ENCODE measurements at regions not wholly inside any gene's neighbourhood (a gene's known extent, or its start where the extent isn't known, plus 50 kb on each side); places are given as distances from the start of the nearest gene placed in this dataset.

DNA sequence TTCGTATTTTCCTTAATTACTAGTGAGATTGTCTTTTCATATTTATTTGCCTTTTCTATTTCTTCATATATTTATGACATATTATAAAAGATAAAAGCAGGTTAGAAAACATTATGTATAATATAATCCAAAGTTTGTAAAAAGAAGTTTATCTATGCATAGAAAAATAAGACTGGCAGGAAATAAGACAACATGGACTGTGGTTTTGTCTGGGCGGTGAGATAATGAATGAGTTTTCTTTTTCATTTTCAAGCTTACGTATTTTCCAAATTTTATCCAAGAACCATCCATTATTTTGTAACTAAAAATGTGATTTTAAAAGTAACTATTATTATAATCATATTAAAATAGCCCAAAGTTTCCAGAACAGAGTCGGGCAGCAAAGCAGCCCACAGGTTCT, 109.8 kb upstream of the MVB12B start (continued):
- no peak for TF ChIP-seq POU6F1 (CRISPR knock-in tag; IDR thresholded peaks at IDR 0.05; ENCODE audit: borderline replicate concordance, low read depth)
- TF ChIP-seq BACH2 (CRISPR knock-in tag; IDR thresholded peaks at IDR 0.05; ENCODE audit: borderline replicate concordance), result no peak
- no peak for TF ChIP-seq ISL1 (CRISPR knock-in tag; IDR thresholded peaks at IDR 0.05)
- TF ChIP-seq TOX (CRISPR knock-in tag; IDR thresholded peaks at IDR 0.05; ENCODE audit: borderline replicate concordance), result no peak

DNA sequence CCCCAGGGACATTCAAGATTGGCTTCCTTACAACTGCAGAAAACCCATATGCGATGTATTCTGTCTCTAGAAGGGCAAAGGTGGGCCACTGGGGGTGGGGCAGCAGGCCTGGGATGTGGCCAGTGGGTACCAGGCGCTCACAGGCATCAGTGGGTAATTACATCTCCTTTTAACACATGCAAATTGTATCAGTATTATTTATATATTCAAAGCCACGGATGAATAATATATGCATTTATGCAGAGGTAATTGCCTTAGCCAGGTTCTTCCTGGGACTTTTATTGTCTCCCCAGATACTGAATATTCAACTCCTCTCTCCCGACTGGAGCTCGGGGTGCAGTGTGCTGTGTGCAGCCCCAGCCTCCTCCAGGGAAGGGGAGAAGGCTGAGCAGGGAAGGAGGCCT, 109.4 kb upstream of the MVB12B start:
- no peak for ATAC-seq
- TF ChIP-seq ZFP3 (CRISPR knock-in tag; IDR thresholded peaks at IDR 0.05), result no peak
- no peak for TF ChIP-seq POU6F1 (CRISPR knock-in tag; IDR thresholded peaks at IDR 0.05; ENCODE audit: borderline replicate concordance, low read depth)
- TF ChIP-seq ISL1 (CRISPR knock-in tag; IDR thresholded peaks at IDR 0.05), result no peak
- TF ChIP-seq ZC3H10 (CRISPR knock-in tag; IDR thresholded peaks at IDR 0.05), result no peak
- TF ChIP-seq GLIS3 (CRISPR knock-in tag; IDR thresholded peaks at IDR 0.05), result no peak
- TF ChIP-seq TOX (CRISPR knock-in tag; IDR thresholded peaks at IDR 0.05; ENCODE audit: borderline replicate concordance), result no peak
- no peak for TF ChIP-seq ZFP30 (CRISPR knock-in tag; IDR thresholded peaks at IDR 0.05)
- TF ChIP-seq PPARA (CRISPR knock-in tag; IDR thresholded peaks at IDR 0.05; ENCODE audit: borderline replicate concordance), result no peak
- no peak for TF ChIP-seq CREB5 (CRISPR knock-in tag; IDR thresholded peaks at IDR 0.05; ENCODE audit: low read depth)
- TF ChIP-seq CSDC2 (CRISPR knock-in tag; IDR thresholded peaks at IDR 0.05), result no peak
- no peak for TF ChIP-seq OSR1 (CRISPR knock-in tag; IDR thresholded peaks at IDR 0.05)
- TF ChIP-seq TSHZ2 (CRISPR knock-in tag; IDR thresholded peaks at IDR 0.05), result no peak
- no peak for TF ChIP-seq SNAI2 (CRISPR knock-in tag; IDR thresholded peaks at IDR 0.05)

- no peak for ATAC-seq
- TF ChIP-seq CREB5 (CRISPR knock-in tag; IDR thresholded peaks at IDR 0.05; ENCODE audit: low read depth) (no peak), ZNF70 (CRISPR knock-in tag; IDR thresholded peaks at IDR 0.05) (no peak), ZC3H10 (CRISPR knock-in tag; IDR thresholded peaks at IDR 0.05) (no peak), ESRRG (CRISPR knock-in tag; IDR thresholded peaks at IDR 0.05) (no peak), CSDC2 (CRISPR knock-in tag; IDR thresholded peaks at IDR 0.05) (no peak), OSR1 (CRISPR knock-in tag; IDR thresholded peaks at IDR 0.05) (no peak), TOX (CRISPR knock-in tag; IDR thresholded peaks at IDR 0.05; ENCODE audit: borderline replicate concordance) (no peak), RARB (CRISPR knock-in tag; IDR thresholded peaks at IDR 0.05) (no peak), POU6F1 (CRISPR knock-in tag; IDR thresholded peaks at IDR 0.05; ENCODE audit: borderline replicate concordance, low read depth) (no peak), ZFP3 (CRISPR knock-in tag; IDR thresholded peaks at IDR 0.05) (no peak), GLIS3 (CRISPR knock-in tag; IDR thresholded peaks at IDR 0.05) (no peak), SNAI2 (CRISPR knock-in tag; IDR thresholded peaks at IDR 0.05) (no peak), PPARA (CRISPR knock-in tag; IDR thresholded peaks at IDR 0.05; ENCODE audit: borderline replicate concordance) (no peak), ISL1 (CRISPR knock-in tag; IDR thresholded peaks at IDR 0.05) (no peak), ARNTL (CRISPR knock-in tag; IDR thresholded peaks at IDR 0.05; ENCODE audit: borderline replicate concordance, low read depth) (no peak)
- TF ChIP-seq, protein P1, sequence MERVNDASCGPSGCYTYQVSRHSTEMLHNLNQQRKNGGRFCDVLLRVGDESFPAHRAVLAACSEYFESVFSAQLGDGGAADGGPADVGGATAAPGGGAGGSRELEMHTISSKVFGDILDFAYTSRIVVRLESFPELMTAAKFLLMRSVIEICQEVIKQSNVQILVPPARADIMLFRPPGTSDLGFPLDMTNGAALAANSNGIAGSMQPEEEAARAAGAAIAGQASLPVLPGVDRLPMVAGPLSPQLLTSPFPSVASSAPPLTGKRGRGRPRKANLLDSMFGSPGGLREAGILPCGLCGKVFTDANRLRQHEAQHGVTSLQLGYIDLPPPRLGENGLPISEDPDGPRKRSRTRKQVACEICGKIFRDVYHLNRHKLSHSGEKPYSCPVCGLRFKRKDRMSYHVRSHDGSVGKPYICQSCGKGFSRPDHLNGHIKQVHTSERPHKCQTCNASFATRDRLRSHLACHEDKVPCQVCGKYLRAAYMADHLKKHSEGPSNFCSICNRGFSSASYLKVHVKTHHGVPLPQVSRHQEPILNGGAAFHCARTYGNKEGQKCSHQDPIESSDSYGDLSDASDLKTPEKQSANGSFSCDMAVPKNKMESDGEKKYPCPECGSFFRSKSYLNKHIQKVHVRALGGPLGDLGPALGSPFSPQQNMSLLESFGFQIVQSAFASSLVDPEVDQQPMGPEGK (CRISPR knock-in tag; IDR thresholded peaks at IDR 0.05; ENCODE audit: borderline replicate concordance), result no peak
- TF ChIP-seq, protein P2, sequence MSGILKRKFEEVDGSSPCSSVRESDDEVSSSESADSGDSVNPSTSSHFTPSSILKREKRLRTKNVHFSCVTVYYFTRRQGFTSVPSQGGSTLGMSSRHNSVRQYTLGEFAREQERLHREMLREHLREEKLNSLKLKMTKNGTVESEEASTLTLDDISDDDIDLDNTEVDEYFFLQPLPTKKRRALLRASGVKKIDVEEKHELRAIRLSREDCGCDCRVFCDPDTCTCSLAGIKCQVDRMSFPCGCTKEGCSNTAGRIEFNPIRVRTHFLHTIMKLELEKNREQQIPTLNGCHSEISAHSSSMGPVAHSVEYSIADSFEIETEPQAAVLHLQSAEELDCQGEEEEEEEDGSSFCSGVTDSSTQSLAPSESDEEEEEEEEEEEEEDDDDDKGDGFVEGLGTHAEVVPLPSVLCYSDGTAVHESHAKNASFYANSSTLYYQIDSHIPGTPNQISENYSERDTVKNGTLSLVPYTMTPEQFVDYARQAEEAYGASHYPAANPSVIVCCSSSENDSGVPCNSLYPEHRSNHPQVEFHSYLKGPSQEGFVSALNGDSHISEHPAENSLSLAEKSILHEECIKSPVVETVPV (CRISPR knock-in tag; IDR thresholded peaks at IDR 0.05), result no peak
Measured at GRCh38 chr9:126217797-126218196, 108.8 kb upstream of the MVB12B start.
